ENCODE measurements at regions not wholly inside any gene's neighbourhood (a gene's known extent, or its start where the extent isn't known, plus 50 kb on each side); places are given as distances from the start of the nearest gene placed in this dataset.
A peak's percentile ranks its signal among the peaks of the same experiment; 100 is the strongest.

DNA sequence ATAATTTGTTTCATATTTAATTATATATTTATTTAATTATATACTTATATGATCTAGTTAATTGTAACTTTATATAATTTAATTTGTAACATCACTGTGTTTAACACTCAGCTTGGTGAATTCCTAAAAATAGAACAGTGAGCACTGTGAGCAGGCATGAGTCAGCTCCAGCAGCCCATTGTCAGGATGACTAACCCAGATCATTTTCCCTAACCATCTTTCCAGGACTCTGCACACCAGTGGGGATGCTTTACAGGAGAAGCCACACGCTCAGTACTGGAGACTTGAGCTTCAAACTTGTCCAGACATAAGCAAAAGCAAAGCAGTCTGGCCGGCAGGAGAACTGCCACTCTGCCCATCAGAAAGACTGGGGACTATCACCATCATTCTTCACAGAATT, 446.2 kb upstream of the TRPC7 start:
- H4K8ac ChIP-seq (ENCODE audit: low read depth in 2 of 2, low read length in 2 of 2) = no peak overlapping the region
- DNase-seq = peak; percentile 86
- H3K9ac ChIP-seq (ENCODE audit: low read depth, low read length) = no peak overlapping the region
- ChIA-PET CTCF (interaction anchor here (1.2 to 1.5 kb wide), 2 partner anchors 11 to 370 kb away, joined by 3 read pairs; no protein-coding TSS in a partner anchor), POLR2A (ENCODE audit: unreplicated experiment) (no interaction called here)
- no peak overlapping the region for H3K4me2 ChIP-seq (ENCODE audit: low read depth, low read length)
- dilution Hi-C loops (cut with HindIII; ENCODE audit: low sequenced_read_pairs, unreplicated experiment) = no loop called here
- peaks cover 4% of the 10 kb centered on the region; the same call in 1 of the 2 replicates for H3K9me1 ChIP-seq (ENCODE audit: insufficient read depth, low read length)
- WGBS, 2 experiments (ENCODE audit: extremely low coverage in 2 of 2, insufficient read length in 1 of 2) = no CpG with 5 or more reads among the region's 2 CpGs
- no peak overlapping the region for H3K18ac ChIP-seq (ENCODE audit: low read depth, low read length)
- ATAC-seq (ENCODE audit: low read depth) = peak; percentile 93
- no peak overlapping the region for H3K27ac ChIP-seq (ENCODE audit: insufficient read depth, low read length)
- no peaks in the 10 kb centered on the region for H3K79me1 ChIP-seq (ENCODE audit: low read depth in 1 of 2, low read length in 2 of 2)
- H3K56ac ChIP-seq (ENCODE audit: extremely low read depth, insufficient read depth, low read length) = no peak overlapping the region
- H2BK120ac ChIP-seq (ENCODE audit: low read depth, low read length) = peak overlapping the region; percentile 45; the same call in 1 of the 2 replicates
- no peak overlapping the region for H3K23ac ChIP-seq (ENCODE audit: low read depth, low read length)
- H2BK15ac ChIP-seq (ENCODE audit: low read depth, low read length) = no peak overlapping the region
- in situ Hi-C loops (cut with MboI; ENCODE audit: low sequenced_read_pairs) = no loop called here
- H3K14ac ChIP-seq (replicated peaks; ENCODE audit: low read depth, low read length) = no peak overlapping the region
- no TSS peak for BruUV-seq (replicated peaks)
- intact Hi-C loops (cut with micrococcal nuclease) = no loop called here
- H4K20me1 ChIP-seq (ENCODE audit: insufficient read depth, low read length) = no peaks in the 10 kb centered on the region
- no peak overlapping the region for H2BK5ac ChIP-seq (ENCODE audit: low read depth, low read length, poor library complexity, severe bottlenecking)
- H4K5ac ChIP-seq (ENCODE audit: low read depth, low read length) = no peak overlapping the region
- no peak overlapping the region for H2AK9ac ChIP-seq (replicated peaks; ENCODE audit: low read depth, low read length, poor library complexity)
- no peaks in the 10 kb centered on the region for H3K4me1 ChIP-seq (ENCODE audit: control insufficient read depth, insufficient read depth, low read length)
- H3K4me3 ChIP-seq (ENCODE audit: insufficient read depth, low read depth, low read length) = no peak overlapping the region
- 0 out of 2 replicates have a peak overlapping the region, but pooled peaks have one; percentile 33 for H3K4ac ChIP-seq (ENCODE audit: low read depth, low read length)
- H2AK5ac ChIP-seq (ENCODE audit: low read depth, low read length) = no peak overlapping the region
- TF ChIP-seq MAFK (IDR thresholded peaks at IDR 0.05; ENCODE audit: low read depth, low read length) (no peak), CHD1 (IDR thresholded peaks at IDR 0.05; ENCODE audit: low read depth, low read length) (no peak), NFE2L2 (IDR thresholded peaks at IDR 0.05; ENCODE audit: low read depth, low read length) (peak; percentile 50; the same call in 1 of the 2 replicates), RAD21 (IDR thresholded peaks at IDR 0.05; ENCODE audit: low read length) (no peak), FOS (IDR thresholded peaks at IDR 0.05; ENCODE audit: low read depth, low read length) (peak; percentile 82)
- H2BK20ac ChIP-seq (ENCODE audit: low read depth, low read length) = no peak overlapping the region
- peak overlapping the region; percentile 33 for H2AFZ ChIP-seq (replicated peaks; ENCODE audit: low read length, poor library complexity)
- no peaks in the 10 kb centered on the region for H3K27me3 ChIP-seq (ENCODE audit: control insufficient read depth, insufficient read depth, low read length)
- H3K36me3 ChIP-seq (ENCODE audit: control insufficient read depth, insufficient read depth, low read length) = no peaks in the 10 kb centered on the region
- 0 out of 2 replicates have a peak, but pooled peaks cover 1% of the 10 kb centered on the region for H3K9me3 ChIP-seq (ENCODE audit: control insufficient read depth, insufficient read depth, low read length)
- H4K91ac ChIP-seq (ENCODE audit: insufficient read depth, low read depth, low read length) = no peak overlapping the region

Data from IMR-90 (cell line).